ENCODE measurements at regions not wholly inside any gene's neighbourhood (a gene's known extent, or its start where the extent isn't known, plus 50 kb on each side); places are given as distances from the start of the nearest gene placed in this dataset.
"Not testable (repeated sequence)": the region's sequence is repeated elsewhere in the genome, so short reads cannot be mapped to it uniquely, and the experiment has no call there.

- not testable (repeated sequence) for TF ChIP-seq CTCF, EP300, POLR2A, POLR2AphosphoS5 (IDR thresholded peaks at IDR 0.05)
Observed at GRCh38 chr20:29881107-29881506, 1376.4 kb upstream of the DEFB115 start.
